ENCODE measurements at regions not wholly inside any gene's neighbourhood (a gene's known extent, or its start where the extent isn't known, plus 50 kb on each side); places are given as distances from the start of the nearest gene placed in this dataset.

GRCh38 chr12:40569626-40570179 is 122.5 kb upstream of the CNTN1 start:
- TF ChIP-seq CTCF (IDR thresholded peaks at IDR 0.05) (no peak), POLR2A (IDR thresholded peaks at IDR 0.05) (no peak)

All from body of pancreas (tissue), 4 donors.